ENCODE measurements at regions not wholly inside any gene's neighbourhood (a gene's known extent, or its start where the extent isn't known, plus 50 kb on each side); places are given as distances from the start of the nearest gene placed in this dataset.
"Not testable (repeated sequence)": the region's sequence is repeated elsewhere in the genome, so short reads cannot be mapped to it uniquely, and the experiment has no call there.

DNA sequence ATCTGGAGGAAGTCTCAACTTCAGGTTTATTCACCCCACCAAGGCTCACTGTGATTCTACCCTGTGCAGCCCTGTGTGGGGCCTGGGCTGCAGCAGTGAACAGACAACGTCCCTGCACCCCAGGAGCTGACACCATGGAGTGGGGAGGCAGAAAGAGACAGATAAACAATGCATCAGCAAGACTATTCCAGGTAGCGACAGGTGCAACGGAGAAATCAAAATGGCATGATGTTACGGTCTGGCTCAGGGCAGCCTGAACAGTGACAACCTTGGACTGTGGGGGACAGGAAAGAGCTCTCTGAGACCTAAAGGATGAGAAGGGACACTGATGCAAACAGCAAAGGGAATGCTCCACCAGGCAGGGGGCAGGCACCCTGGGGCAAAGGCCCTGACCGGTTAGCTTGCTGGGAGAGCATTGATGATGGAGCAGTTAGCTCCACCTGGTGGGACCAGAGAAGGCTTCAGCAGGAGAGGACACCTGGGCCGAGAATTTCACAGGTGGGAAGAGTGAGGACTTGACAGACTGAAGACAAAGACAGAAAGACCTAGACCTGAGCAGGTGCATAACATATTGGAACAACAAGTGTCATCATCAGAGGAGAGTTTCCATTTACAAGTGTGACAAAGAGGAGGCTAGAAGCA lies 589.9 kb downstream of the MATN1 start:
- DNase-seq = no peak

DNA sequence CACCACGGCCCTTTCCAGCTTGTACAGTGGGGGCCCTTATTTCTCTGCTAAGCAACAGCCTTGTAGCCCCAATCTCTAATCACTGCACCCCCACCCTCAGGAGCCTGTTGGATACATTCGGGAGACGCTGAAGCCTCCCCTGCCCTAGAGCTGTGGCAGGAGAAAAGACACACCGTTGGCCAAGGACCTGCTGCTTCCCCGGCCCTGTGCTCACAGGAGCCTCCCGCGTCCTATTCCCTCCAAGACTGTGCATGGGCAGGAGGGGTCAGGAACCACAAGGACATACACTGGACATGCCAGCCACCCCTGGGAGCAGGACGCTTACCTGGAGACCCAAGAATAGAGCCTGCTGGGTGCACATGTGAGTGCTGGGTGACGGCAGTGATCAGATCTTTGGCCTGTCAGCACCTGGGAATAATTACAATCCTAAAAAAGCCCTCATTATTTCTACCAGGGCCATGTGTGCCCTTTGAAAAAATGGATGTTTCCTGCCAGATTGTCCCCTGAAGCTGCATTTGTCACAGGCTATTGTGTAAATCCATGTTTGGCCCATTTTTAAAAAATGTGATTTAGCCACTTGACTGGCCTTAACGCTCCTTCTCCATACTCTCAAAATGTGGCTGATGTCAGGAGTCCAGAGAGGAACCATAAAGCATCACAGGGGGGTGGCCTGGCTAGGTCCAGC lies 590.6 kb downstream of the MATN1 start:
- DNase-seq = no peak

DNA sequence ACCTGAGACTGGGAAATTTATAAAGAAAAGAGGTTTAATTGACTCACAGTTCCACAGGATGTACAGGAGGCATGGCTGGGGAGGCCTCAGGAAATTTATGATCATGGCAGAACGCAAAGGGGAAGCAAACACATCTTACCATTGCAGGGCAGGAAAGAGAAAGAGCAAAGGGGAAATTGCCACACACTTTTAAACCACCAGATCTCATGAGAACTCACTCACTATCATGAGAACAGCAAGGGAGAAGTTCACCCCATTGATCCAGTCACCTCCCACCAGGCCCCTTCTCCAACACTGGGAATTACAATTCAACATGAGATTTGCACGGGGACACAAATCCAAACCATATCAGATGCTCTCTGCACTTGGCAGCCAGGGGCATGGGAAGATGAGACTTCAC lies 592.8 kb downstream of the MATN1 start:
- DNase-seq = not testable (repeated sequence)

DNA sequence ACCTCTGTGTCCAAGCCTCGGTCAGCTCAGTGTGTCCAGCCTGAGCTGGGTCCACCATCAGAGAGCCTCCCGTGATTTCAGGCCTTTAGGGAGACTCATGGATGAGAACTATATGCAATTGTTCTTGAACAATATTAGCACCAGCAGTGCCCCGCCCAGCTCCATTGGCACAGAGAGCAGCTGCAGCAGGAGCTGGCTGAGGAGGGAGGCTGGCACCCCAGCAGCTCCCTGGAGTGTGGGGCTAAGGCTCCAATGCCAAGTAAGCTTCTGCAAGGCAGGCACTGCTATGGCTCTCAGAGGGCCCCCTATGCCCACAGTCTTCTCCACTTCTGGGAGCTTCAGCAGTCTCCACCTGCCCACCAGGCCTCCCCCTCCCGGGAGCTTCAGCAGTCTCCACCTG lies 593.3 kb downstream of the MATN1 start:
- no peak for DNase-seq

DNA sequence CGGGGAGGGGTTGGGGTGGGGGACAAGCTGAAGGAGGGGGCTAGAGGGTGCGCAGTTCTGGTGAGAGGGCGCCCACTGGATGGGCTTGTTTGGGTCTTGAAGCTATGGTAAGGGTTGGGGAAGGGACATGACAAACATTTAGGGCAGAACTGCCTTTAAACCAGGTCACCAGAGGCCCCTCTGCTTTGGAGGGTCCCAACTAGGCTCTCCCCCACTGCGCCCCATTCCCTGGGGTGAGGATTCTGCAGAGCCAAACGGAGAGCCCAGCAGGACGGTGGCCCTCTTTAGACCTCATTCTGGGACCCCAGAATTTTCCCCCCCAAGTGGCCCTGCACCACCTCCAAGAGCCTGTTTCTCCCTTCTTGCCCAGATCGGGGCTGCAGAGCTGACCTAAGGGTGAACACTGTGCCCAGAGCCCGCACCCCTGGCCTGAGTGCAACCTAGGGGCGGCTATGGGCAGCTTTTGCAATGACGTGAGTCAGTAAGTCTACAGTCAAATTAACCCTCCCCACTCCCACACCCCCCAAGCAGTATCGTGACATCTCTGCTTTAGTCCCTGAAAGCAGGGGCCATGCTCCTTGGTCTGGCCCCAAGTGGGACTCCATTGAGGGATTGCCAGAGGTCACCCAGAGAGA lies 593.8 kb downstream of the MATN1 start:
- no peak for DNase-seq

DNA sequence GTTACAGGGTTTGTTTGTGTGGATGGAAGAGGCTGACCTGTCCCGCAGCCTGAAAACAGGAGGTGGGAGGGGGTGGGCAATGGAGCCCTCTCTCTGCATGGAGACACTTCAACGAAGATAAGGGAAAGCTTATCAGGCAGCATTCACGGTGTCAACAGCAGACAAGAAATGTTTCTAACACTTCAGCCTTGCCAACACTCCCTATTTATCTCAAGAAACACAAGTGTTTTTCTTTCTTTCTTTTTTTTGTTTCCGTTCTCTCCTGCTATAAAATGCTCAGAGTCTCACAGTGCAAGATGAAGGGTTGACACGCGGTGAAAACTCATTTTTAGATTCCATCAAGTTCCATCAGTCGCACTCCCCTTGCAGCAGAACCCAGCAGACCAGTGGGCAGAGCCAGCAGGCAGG lies 594.4 kb downstream of the MATN1 start:
- no peak for DNase-seq

DNA sequence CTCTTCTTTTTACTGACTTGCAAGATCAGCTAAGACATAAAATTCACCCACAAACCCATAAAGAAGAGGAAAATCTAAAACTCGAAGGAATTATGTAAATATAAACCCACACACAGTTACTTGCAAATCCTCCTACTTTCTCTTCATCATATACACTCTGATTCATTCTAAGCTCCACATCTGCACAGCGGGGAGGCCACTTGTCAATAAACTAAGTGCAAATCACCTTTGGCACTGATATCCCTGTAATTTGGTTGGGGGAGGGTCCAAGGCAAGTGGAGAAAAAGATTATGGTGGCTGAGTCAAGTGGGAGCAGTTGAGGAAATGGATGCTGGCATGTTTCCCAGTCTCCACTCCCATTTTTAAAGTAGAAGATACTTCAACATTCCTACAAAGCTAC lies 596.5 kb downstream of the MATN1 start:
- no peak for DNase-seq

DNA sequence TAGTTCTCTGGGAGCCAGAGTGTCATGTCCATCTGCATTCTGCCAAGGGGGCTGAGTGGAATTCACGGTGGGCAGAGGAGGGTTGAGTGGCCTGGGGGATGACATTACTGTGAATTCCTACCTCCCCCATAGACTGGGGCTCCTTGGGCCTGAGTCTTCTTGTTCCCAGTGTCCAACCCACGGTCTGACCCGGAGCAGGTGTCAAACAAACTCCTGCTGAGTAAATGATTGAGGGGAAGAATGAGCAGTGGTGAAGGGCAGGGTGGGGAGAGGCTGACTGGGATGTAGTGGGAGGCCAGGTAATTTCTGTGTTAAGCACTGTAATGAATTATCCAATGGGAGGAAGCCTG lies 597.6 kb downstream of the MATN1 start:
- DNase-seq = no peak

DNA sequence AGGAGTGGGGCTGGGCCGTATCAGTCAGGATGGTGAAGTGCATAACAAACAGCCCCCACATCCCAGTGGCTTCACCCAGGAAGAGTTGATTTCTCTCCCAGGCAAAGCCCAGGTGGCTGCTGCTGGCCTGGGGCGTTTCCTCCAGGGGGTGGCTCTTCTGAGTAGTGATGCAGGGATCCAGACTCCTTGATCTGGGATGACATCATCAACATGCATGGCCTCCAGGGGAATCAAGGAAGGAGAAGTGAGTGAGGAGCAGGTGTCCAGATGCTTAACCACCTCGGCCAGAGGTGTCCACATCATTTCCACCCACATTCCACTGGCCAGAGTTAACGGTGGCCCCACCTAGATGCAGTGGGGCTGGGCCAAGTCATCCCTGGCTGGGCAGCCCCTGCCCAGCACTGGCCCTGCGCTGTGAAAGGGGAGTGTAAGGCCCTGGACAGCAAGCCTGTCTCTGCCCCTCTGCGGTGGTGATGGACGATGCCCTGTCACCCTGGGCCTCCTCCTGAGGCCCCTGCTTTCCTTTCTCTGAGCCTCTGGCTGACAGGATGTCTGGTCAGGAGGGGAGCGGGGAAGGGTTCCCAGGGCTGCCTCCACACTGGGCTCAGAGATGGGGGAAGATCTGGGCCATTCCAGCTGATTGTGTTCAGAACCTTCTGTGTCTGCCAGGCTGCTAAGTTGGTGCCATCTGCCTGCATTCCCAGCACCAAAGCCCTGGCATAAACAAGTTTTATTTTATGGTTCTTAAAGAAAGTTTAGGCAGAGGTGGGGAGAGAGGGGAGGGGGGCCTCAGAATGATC lies 598.2 kb downstream of the MATN1 start:
- DNase-seq = no peak

DNA sequence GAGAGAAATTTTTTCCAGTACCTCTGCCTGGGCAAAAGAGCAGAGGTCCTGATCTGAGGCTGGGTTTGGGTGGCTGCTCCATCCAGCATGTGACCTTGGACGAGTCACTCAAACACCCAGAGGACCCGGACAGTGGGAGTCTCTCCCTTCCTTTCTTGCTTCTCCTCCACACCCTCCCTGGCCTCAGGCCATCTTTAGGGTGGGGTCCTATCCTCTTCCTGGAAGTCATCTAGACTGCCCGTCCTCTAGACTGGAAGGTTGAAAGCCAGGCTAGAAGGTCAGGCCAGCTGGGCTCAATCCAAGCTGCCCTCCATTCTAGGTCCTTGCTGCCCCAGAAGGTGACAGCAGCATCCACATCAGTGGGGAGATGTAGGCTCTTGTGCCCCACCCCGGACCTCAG lies 599.5 kb downstream of the MATN1 start:
- DNase-seq = no peak

DNA sequence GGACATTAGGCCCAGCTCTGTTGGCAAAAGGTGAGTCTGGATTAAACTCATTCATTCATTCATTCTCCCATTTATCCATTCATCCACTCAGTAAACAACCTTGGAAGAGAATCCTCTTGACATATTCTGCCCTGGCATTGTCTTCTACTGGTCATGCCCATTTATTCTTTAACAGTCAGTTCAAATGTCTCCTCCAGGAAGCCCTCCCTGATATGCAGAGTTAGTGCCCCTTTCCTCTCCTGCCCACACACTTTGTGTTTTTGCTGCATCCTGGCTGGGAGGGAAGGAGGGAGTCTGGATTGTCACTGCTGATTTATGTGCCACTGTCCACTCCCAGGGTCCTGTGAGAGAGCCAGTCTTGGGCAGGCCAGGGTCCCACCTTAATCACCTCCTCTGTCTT lies 600.3 kb downstream of the MATN1 start:
- DNase-seq = no peak

DNA sequence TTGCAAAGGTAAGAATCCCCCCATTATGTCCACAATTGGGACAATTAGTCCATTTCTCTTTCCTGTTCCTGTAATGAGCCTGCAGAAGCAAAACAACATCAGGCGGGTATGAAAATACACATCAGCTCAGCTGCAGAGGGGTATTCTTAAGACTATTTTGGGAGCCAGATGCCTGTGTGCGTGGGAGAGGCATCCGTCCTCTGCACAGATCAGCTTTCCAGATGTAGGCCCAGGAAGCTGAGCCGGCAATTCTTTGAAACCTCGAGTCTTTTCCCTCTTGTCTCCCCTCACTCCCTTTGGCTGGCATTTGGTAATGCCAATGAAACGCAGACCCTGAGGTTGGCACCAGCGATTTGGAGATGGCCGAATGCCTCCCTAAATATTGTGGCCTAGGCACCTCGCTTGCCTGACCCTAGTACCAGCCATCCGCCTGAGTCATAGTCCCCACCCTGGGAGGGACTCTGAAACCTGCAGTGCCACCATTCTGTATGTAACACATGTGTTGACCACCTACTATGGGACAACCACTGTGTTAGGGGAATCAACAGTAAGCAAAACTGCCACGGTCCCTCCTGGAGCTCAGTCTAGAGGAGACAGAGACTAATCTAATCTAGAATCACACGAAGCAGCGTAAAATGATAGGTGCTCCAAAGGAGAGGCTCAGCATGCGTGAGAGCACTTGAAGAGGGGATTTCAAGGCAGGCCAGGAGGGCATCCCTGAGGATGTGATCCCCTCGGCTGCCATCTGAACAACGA lies 603.0 kb downstream of the MATN1 start:
- no peak for DNase-seq

DNA sequence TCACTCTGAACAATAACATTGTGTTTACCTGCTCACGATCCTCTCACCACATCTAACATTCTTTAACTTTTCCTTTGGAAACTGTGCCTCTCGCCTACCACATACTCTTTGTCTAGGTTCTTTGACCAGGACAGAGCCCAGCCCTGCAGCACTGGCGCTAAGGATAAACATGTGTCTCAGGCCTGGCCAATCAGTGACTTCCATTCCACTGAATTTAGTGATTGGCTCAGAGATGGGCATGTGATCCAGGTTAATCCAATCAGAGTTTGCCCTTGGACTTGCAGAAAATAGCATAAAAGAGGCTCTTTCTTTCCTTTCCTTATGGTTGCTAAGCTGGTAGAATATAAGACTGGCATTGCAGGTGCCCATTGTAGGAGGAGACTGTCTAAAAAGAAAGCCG lies 605.7 kb downstream of the MATN1 start:
- DNase-seq = no peak

DNA sequence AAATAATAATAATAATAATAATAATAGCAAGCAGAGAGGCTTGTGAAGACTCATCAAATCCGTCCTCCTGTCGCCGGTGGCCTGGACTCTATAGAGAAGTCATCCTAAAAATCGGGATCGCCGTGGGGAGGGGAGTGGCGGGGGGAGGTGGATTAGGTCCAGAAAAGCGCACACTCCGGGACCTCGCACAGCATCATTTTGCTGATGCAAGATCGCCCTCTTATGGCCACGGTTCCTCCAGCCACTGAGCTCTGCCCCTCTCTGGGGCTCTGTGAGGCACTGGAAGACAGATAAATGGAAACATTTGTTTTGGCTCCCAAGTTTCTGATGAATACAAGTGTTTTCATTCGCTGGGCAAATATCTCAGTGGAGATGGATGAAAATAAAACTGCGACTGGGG lies 612.0 kb downstream of the MATN1 start:
- DNase-seq = peak; percentile 37

DNA sequence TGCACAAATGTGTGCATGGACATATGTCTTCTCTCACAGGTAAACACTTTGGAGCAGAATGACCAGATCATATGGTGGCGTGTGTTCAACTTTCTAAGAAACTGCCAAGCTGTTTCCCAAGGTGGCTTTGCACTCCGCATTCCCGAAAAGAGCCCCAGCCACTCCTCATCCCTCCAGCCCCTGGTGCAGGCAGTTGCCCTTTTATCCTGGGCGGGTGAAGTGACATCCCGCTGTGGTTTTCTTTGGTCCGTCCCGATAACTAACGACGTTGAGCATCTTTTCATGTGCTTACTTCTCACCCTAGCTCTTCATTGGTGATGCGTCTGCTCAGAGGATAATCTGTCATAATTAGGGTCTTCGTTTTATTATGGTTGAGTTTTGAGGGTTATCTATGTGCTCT lies 612.5 kb downstream of the MATN1 start:
- no peak for DNase-seq

DNA sequence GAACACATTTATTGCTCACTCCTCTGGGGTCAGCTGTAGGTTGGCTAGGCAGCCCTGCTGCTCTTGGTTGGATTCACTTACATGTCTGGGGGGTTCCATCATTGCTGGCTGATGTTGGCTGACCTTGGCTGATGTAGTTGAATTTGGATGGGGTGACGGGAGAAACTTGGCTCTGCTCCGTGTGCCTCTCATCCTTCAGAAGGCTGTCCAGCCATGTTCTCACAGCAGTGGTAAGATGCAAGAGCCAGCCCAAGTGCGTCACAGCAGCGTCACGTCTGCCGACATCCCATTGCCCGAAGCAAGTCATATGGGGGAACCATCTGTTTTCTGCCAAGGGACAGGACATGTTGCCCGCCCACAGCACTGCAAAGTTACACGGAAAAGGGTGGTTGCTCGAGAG lies 613.5 kb downstream of the MATN1 start:
- DNase-seq = no peak

DNA sequence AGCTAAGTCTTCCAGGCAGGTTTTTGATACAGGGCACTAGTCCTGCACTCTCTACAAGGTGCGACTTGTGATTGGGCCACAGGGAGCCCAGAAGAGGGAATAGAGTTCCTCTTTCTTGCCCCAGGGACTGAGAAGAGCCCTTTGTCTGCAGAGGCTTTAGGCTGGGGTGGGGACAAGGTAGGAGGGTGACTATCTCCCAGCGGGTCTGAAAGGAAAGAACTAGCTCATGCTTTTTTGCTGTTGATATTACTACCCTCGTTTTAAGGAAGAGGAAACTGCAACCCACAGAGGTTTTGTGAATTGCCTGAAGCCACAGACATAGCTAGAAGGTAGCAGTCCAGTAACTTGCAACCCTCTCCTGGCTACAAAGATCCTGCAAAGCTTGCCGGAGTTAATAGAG lies 615.2 kb downstream of the MATN1 start:
- no peak for DNase-seq

DNA sequence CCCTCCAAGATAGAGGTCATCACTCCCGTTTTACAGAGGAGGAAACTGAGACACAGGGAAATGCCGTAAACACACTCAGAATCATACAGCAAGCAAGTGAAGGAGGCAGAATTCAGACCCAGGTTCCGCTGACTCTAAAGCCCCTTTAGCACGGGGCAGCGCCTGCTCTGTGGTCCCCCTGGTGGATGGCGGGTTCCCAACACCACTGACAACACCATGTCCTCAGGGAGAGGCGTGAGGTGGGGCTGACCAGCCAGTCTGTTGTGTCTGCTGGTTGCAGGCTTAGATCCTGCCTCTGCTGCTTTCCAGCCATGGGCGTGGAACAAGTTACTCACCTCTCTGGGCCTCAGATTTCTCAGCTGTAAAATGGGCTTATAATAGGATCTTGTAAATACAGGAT lies 617.3 kb downstream of the MATN1 start:
- peak; percentile 9 for DNase-seq

DNA sequence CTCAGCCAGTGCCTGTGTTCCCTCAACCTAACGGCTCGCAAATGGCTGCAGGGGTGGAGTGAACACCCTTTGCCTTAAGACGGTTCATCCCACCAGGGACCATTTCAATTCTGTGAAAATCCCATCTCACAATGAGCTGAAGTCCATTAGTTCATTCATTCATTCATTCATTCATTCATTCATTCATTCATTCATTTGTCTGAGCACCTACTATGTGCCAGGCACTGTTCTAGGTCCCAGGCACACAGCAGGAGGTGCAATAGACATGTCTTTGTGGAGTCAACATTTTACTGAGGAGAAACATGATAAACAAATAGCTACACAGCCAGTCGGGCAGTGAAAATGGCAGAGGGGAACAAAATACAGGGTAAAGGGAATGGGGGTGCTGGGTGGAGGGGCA lies 618.8 kb downstream of the MATN1 start:
- no peak for DNase-seq

DNA sequence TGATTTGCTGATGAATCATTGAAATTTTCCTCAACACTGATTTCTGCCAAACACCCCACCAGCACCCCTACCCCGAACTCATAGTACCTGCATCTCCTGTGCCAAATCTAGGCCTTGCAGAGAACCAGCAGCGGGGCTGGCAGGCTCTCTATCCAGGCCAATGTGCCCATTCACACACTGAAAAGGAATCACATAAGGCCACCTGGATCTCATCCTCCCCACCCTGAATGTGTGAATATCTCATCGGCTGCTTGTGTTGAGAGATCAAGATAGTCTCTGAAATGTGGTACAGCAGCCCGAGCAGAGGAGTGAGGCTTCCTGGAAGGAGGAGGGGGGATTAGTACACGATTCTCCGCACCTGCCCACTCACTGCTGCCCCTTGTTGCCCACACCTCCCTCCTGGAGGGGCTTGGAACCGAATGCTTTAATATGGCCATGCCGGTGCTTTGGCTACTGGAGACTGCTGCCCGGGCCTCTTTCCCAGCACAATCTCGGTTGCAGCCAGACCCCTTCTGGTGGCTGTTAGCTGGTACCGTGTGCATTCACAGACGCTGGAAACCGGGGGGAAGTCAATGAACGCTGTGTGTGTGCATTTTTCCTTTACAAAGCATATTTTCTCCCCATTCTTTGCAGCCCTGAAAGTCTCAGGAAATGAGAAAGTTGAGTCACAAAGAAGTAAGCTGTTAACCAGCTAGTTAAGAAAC lies 619.5 kb downstream of the MATN1 start:
- no peak for DNase-seq

DNA sequence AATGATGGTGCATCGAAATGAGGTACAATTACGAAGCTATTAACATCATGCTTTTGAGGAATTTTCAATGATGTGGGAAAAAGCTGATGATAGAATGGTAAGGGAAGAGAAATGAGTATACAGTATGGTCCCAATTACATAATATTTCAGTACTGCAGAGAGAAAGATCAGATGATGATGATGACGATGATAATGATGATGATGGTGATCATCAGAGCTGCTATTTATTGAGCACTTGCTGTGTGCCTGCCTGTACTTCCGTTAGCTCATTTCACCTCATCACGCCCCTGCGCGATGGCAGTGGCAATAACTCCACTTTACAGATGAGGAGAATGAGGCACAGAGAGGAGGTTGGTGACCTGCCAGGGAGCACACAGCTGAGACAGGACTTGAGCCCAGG lies 620.8 kb downstream of the MATN1 start:
- no peak for DNase-seq

DNA sequence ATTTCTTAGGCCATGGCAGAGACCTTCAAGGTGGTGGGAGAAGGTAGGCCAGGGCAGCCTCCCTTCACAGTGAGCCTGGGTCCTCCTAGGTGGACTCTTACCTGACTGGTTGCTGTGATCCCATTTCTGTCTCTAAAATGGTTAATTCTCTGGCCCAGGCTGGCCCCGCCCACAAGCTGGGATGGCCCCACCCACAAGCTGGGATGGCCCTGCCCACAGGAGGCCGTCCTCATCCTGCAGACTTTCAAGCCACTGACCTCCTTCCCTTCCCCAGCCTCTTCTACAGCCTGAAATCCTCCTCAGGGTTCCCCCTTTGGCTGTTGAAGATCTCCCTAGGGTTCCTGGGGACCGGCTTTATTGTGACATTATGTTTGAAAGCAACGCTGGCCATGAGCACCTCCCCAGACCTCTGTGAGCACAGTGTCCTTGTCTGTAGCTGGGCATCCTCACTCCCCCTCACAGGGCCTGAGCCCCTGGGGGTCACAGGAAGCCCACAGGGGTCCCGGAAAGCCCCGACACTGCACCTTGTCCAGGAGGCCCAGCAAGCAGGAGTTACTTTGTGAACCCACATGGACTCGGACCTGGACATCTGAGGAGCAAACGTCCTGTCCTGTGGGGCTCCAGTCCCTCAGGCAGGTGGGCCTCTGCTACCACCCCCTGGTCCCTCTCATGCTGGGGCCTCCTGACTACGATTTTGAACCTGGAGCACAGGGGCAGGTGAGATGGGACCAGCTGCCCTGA lies 621.7 kb downstream of the MATN1 start:
- no peak for DNase-seq
